Thyroid gland (tissue), 4 donors: ENCODE measurements at regions not wholly inside any gene's neighbourhood (a gene's known extent, or its start where the extent isn't known, plus 50 kb on each side); places are given as distances from the start of the nearest gene placed in this dataset.

ENCODE experiments used
- DNase-seq, 2 donors: peaks; one replicate each; pipeline ENCODE4 v3.0.0-alpha.2; 2019
- H3K27ac ChIP-seq, 3 donors: fragments of 200-600 bp; sonication (generic); 1 replicate in 2 of 3; 2 replicates in 1 of 3; pipeline ENCODE4 v1.5.1; 2016 to 2019; ENCODE audit warnings: mild to moderate bottlenecking in 1 of 3, moderate library complexity in 1 of 3
- H3K27me3 ChIP-seq: fragments of 200-600 bp; sonication (generic); one replicate; pipeline ENCODE4 v1.5.1; 2019
- H3K36me3 ChIP-seq, 2 donors: fragments of 200-600 bp; sonication (generic); one replicate each; pipeline ENCODE4 v1.5.1; 2016 to 2019
- H3K4me1 ChIP-seq, 2 donors: fragments of 200-600 bp; sonication (generic); one replicate each; pipeline ENCODE4 v1.5.1; 2017 to 2019
- H3K4me3 ChIP-seq, 3 donors: fragments of 200-600 bp; sonication (generic); replicated peaks in 1 of 3; 1 replicate in 2 of 3; 2 replicates in 1 of 3; pipeline ENCODE4 v1.5.1; 2016; ENCODE audit warnings: mild to moderate bottlenecking in 1 of 3
- H3K9me3 ChIP-seq: fragments of 200-600 bp; sonication (generic); one replicate; pipeline ENCODE4 v1.5.1; 2017
- POLR2A ChIP-seq, 2 donors: fragments of 450-650 bp; IDR thresholded peaks; one replicate each; pipeline ENCODE4 v1.6.1; 2017; ENCODE audit warnings: antibody characterized with exemption in 2 of 2, mild to moderate bottlenecking in 2 of 2, moderate library complexity in 1 of 2
- WGBS, 2 donors: methylation state at CpG; one replicate each; pipeline ENCODE4 v1.1.5; 2017; 5-methylcytosine and 5-hydroxymethylcytosine counted together
- intact Hi-C: fragments of 100-400 bp; cut with DNase I; formaldehyde crosslinking; loops from one replicate; pipeline ENCODE4 v1.15.1; 2023
- TF ChIP-seq, protein P1 (sequence below), 6 experiments: fragments of 200-600 bp in 3 of 6; fragments of 450-650 bp in 3 of 6; sonication (generic) in 3 of 6; IDR thresholded peaks; one replicate each; pipeline ENCODE4 v1.5.1; 2016 to 2019; ENCODE audit warnings: antibody characterized with exemption in 6 of 6, mild to moderate bottlenecking in 2 of 6, inconsistent platforms in 1 of 6, moderate library complexity in 1 of 6

DNA sequence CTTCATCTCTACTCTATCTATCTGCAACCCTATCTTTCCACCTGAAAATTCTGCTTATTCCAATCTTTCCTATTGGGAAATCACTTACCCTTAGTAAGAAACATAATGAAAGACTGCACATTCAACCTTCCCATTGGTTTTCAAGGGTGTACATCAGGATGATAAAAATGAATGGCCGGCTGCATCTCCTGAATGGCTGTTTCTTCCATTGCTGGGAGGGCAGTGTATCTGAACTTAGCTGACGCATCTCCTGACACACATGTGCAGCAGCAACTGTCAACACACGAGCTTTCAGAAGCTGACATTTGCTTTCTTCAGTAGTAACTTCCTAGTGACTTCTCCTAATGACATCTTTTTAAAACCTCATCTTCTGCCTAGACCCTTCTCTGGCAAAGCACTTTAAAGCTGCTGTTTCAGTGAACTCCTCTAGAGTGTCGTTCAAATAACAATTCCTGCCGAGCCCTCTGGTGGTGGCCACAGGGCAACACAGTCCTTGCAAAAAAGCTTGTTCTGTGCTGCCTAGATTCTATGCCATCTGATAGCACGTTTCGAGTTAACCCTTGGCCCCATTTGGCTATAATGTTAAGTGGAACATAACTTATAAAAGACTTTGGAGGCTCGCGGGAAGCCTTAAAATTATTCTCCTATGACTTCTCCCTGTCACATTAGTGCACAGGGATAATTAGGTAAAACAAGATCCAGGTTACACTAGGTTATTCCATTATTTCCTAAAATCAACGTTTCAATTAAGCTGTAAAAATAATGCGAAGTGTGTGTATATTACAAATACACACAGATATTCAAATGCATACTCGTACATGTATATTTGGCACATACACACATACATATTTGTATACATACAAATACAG is 2340.7 kb downstream of the PCDH7 start:
- peak; percentile 41 to 57 for DNase-seq
- no peaks in the 10 kb centered on the region for H3K9me3 ChIP-seq
- H3K4me1 ChIP-seq = no peaks in the 10 kb centered on the region
- H3K27ac ChIP-seq = no peak overlapping the region
- H3K4me3 ChIP-seq = no peak overlapping the region
- no peaks in the 10 kb centered on the region for H3K36me3 ChIP-seq
- intact Hi-C loops = no loop called here
- H3K27me3 ChIP-seq = no peaks in the 10 kb centered on the region
- 44 to 48% methylated on average over 12 of the region's 12 CpGs for WGBS, 2 donors
- TF ChIP-seq POLR2A (IDR thresholded peaks at IDR 0.05) = no peak
- TF ChIP-seq, protein P1, sequence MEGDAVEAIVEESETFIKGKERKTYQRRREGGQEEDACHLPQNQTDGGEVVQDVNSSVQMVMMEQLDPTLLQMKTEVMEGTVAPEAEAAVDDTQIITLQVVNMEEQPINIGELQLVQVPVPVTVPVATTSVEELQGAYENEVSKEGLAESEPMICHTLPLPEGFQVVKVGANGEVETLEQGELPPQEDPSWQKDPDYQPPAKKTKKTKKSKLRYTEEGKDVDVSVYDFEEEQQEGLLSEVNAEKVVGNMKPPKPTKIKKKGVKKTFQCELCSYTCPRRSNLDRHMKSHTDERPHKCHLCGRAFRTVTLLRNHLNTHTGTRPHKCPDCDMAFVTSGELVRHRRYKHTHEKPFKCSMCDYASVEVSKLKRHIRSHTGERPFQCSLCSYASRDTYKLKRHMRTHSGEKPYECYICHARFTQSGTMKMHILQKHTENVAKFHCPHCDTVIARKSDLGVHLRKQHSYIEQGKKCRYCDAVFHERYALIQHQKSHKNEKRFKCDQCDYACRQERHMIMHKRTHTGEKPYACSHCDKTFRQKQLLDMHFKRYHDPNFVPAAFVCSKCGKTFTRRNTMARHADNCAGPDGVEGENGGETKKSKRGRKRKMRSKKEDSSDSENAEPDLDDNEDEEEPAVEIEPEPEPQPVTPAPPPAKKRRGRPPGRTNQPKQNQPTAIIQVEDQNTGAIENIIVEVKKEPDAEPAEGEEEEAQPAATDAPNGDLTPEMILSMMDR (IDR thresholded peaks at IDR 0.05) = peak; percentile 58 to 80 (median 68)

- Histone ChIP-seq H3K27ac (no peak overlapping the region), H3K4me3 (no peak overlapping the region), H3K27me3 (no peaks in the 10 kb centered on the region), H3K9me3 (no peaks in the 10 kb centered on the region), H3K4me1 (no peaks in the 10 kb centered on the region), H3K36me3 (no peaks in the 10 kb centered on the region)
- TF ChIP-seq, protein P1 (IDR thresholded peaks at IDR 0.05) = no peak
- TF ChIP-seq POLR2A (IDR thresholded peaks at IDR 0.05) = no peak
- no peak for DNase-seq
- intact Hi-C loops = no loop called here
Observed at GRCh38 chr4:33061727-33062126, 2341.6 kb downstream of the PCDH7 start.

GRCh38 chr4:33062155-33062806 is 2342.1 kb downstream of the PCDH7 start:
- no peak for DNase-seq
- no peak for TF ChIP-seq POLR2A (IDR thresholded peaks at IDR 0.05)
- TF ChIP-seq, protein P1 (IDR thresholded peaks at IDR 0.05) = no peak
- H3K9me3 ChIP-seq = no peaks in the 10 kb centered on the region
- H3K36me3 ChIP-seq = no peaks in the 10 kb centered on the region
- intact Hi-C loops = no loop called here
- no peak overlapping the region for H3K27ac ChIP-seq
- no peaks in the 10 kb centered on the region for H3K4me1 ChIP-seq
- H3K27me3 ChIP-seq = no peaks in the 10 kb centered on the region
- no peak overlapping the region for H3K4me3 ChIP-seq
- 86 to 88% methylated on average over 3 of the region's 3 CpGs for WGBS, 2 donors

DNA sequence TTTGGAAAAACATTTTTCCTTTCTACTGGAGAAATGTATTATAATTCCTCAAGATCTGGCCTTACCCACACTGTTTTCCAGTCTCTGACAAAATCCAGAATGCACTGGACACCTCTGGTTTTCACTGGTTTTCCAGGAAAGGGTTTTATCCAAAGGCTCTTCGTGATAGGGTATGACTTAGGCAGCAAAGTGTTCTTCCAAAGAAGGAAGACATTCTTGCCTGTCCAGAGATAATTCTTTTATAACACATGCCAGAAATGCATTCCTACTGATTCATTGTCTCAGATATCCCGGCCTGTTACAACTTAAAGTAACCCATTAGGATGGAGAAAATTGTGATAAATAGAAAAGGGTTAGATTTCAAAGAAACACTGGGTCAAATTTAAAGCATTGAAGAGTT is 2343.1 kb downstream of the PCDH7 start:
- Histone ChIP-seq H3K27me3 (no peaks in the 10 kb centered on the region), H3K36me3 (no peaks in the 10 kb centered on the region), H3K4me1 (no peaks in the 10 kb centered on the region), H3K27ac (no peak overlapping the region), H3K9me3 (no peaks in the 10 kb centered on the region), H3K4me3 (no peak overlapping the region)
- TF ChIP-seq, protein P1 (IDR thresholded peaks at IDR 0.05) = no peak
- TF ChIP-seq POLR2A (IDR thresholded peaks at IDR 0.05) = no peak
- 68 to 76% methylated on average over 2 of the region's 2 CpGs for WGBS, 2 donors
- DNase-seq = no peak
- intact Hi-C loops = no loop called here

GRCh38 chr4:33064238-33064637 is 2344.1 kb downstream of the PCDH7 start:
- intact Hi-C loops = no loop called here
- Histone ChIP-seq H3K4me1 (no peaks in the 10 kb centered on the region), H3K27me3 (no peaks in the 10 kb centered on the region), H3K27ac (no peak overlapping the region), H3K36me3 (no peaks in the 10 kb centered on the region), H3K4me3 (no peak overlapping the region), H3K9me3 (no peaks in the 10 kb centered on the region)
- 91 to 95% methylated on average over 1 of the region's 1 CpG for WGBS, 2 donors
- TF ChIP-seq POLR2A (IDR thresholded peaks at IDR 0.05) = no peak
- TF ChIP-seq, protein P1 (IDR thresholded peaks at IDR 0.05) = no peak
- DNase-seq = no peak
